ENCODE measurements at regions not wholly inside any gene's neighbourhood (a gene's known extent, or its start where the extent isn't known, plus 50 kb on each side); places are given as distances from the start of the nearest gene placed in this dataset.

- ATAC-seq: no peak
- TF ChIP-seq TCF4 (CRISPR knock-in tag; IDR thresholded peaks at IDR 0.05; ENCODE audit: borderline replicate concordance) (no peak), ZNF70 (CRISPR knock-in tag; IDR thresholded peaks at IDR 0.05) (no peak), ESRRG (CRISPR knock-in tag; IDR thresholded peaks at IDR 0.05) (no peak), ZNF565 (CRISPR knock-in tag; conservative IDR thresholded peaks at IDR 0.05; ENCODE audit: low read depth) (no peak), POU6F1 (CRISPR knock-in tag; IDR thresholded peaks at IDR 0.05; ENCODE audit: borderline replicate concordance, low read depth) (no peak), SNAI2 (CRISPR knock-in tag; IDR thresholded peaks at IDR 0.05) (no peak), RARB (CRISPR knock-in tag; IDR thresholded peaks at IDR 0.05) (no peak), ZNF8 (CRISPR knock-in tag; IDR thresholded peaks at IDR 0.05) (no peak), ZC3H10 (CRISPR knock-in tag; IDR thresholded peaks at IDR 0.05) (no peak), CSDC2 (CRISPR knock-in tag; IDR thresholded peaks at IDR 0.05) (no peak), ZFP30 (CRISPR knock-in tag; IDR thresholded peaks at IDR 0.05) (no peak)
- TF ChIP-seq, protein P1, sequence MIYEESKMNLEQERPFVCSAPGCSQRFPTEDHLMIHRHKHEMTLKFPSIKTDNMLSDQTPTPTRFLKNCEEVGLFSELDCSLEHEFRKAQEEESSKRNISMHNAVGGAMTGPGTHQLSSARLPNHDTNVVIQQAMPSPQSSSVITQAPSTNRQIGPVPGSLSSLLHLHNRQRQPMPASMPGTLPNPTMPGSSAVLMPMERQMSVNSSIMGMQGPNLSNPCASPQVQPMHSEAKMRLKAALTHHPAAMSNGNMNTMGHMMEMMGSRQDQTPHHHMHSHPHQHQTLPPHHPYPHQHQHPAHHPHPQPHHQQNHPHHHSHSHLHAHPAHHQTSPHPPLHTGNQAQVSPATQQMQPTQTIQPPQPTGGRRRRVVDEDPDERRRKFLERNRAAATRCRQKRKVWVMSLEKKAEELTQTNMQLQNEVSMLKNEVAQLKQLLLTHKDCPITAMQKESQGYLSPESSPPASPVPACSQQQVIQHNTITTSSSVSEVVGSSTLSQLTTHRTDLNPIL (CRISPR knock-in tag; IDR thresholded peaks at IDR 0.05; ENCODE audit: low read depth): no peak
- TF ChIP-seq, protein P2, sequence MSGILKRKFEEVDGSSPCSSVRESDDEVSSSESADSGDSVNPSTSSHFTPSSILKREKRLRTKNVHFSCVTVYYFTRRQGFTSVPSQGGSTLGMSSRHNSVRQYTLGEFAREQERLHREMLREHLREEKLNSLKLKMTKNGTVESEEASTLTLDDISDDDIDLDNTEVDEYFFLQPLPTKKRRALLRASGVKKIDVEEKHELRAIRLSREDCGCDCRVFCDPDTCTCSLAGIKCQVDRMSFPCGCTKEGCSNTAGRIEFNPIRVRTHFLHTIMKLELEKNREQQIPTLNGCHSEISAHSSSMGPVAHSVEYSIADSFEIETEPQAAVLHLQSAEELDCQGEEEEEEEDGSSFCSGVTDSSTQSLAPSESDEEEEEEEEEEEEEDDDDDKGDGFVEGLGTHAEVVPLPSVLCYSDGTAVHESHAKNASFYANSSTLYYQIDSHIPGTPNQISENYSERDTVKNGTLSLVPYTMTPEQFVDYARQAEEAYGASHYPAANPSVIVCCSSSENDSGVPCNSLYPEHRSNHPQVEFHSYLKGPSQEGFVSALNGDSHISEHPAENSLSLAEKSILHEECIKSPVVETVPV (CRISPR knock-in tag; IDR thresholded peaks at IDR 0.05): no peak
- TF ChIP-seq, protein P3, sequence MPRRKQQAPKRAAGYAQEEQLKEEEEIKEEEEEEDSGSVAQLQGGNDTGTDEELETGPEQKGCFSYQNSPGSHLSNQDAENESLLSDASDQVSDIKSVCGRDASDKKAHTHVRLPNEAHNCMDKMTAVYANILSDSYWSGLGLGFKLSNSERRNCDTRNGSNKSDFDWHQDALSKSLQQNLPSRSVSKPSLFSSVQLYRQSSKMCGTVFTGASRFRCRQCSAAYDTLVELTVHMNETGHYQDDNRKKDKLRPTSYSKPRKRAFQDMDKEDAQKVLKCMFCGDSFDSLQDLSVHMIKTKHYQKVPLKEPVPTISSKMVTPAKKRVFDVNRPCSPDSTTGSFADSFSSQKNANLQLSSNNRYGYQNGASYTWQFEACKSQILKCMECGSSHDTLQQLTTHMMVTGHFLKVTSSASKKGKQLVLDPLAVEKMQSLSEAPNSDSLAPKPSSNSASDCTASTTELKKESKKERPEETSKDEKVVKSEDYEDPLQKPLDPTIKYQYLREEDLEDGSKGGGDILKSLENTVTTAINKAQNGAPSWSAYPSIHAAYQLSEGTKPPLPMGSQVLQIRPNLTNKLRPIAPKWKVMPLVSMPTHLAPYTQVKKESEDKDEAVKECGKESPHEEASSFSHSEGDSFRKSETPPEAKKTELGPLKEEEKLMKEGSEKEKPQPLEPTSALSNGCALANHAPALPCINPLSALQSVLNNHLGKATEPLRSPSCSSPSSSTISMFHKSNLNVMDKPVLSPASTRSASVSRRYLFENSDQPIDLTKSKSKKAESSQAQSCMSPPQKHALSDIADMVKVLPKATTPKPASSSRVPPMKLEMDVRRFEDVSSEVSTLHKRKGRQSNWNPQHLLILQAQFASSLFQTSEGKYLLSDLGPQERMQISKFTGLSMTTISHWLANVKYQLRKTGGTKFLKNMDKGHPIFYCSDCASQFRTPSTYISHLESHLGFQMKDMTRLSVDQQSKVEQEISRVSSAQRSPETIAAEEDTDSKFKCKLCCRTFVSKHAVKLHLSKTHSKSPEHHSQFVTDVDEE (CRISPR knock-in tag; IDR thresholded peaks at IDR 0.05): no peak
Measured at GRCh38 chrX:142040906-142041305, 137.2 kb downstream of the MAGEC1 start.

- ATAC-seq: no peak
- TF ChIP-seq, protein P1 (CRISPR knock-in tag; IDR thresholded peaks at IDR 0.05; ENCODE audit: low read depth): no peak
- no peak for TF ChIP-seq RARB (CRISPR knock-in tag; IDR thresholded peaks at IDR 0.05)
- TF ChIP-seq PPARA (CRISPR knock-in tag; IDR thresholded peaks at IDR 0.05; ENCODE audit: borderline replicate concordance): no peak
- TF ChIP-seq SNAI2 (CRISPR knock-in tag; IDR thresholded peaks at IDR 0.05): no peak
- no peak for TF ChIP-seq POU6F1 (CRISPR knock-in tag; IDR thresholded peaks at IDR 0.05; ENCODE audit: borderline replicate concordance, low read depth)
- TF ChIP-seq CSDC2 (CRISPR knock-in tag; IDR thresholded peaks at IDR 0.05): no peak
- no peak for TF ChIP-seq ZNF70 (CRISPR knock-in tag; IDR thresholded peaks at IDR 0.05)
- no peak for TF ChIP-seq ARNTL (CRISPR knock-in tag; IDR thresholded peaks at IDR 0.05; ENCODE audit: borderline replicate concordance, low read depth)
- no peak for TF ChIP-seq ZFP3 (CRISPR knock-in tag; IDR thresholded peaks at IDR 0.05)
- no peak for TF ChIP-seq PATZ1 (CRISPR knock-in tag; IDR thresholded peaks at IDR 0.05; ENCODE audit: borderline replicate concordance)
- no peak for TF ChIP-seq OSR1 (CRISPR knock-in tag; IDR thresholded peaks at IDR 0.05)
- TF ChIP-seq ZFP30 (CRISPR knock-in tag; IDR thresholded peaks at IDR 0.05): no peak
- TF ChIP-seq ISL1 (CRISPR knock-in tag; IDR thresholded peaks at IDR 0.05): no peak
- TF ChIP-seq BACH2 (CRISPR knock-in tag; IDR thresholded peaks at IDR 0.05; ENCODE audit: borderline replicate concordance): no peak
- no peak for TF ChIP-seq ZNF8 (CRISPR knock-in tag; IDR thresholded peaks at IDR 0.05)
- TF ChIP-seq ESRRG (CRISPR knock-in tag; IDR thresholded peaks at IDR 0.05): no peak
- no peak for TF ChIP-seq TOX (CRISPR knock-in tag; IDR thresholded peaks at IDR 0.05; ENCODE audit: borderline replicate concordance)
- TF ChIP-seq, protein P3 (CRISPR knock-in tag; IDR thresholded peaks at IDR 0.05): no peak
Measured at GRCh38 chrX:142036116-142036515, 132.4 kb downstream of the MAGEC1 start.

Measured in SK-N-SH treated with all-trans-retinoic acid at 6 μM for 48 hours (cell line).